ENCODE measurements at regions not wholly inside any gene's neighbourhood (a gene's known extent, or its start where the extent isn't known, plus 50 kb on each side); places are given as distances from the start of the nearest gene placed in this dataset.

DNA sequence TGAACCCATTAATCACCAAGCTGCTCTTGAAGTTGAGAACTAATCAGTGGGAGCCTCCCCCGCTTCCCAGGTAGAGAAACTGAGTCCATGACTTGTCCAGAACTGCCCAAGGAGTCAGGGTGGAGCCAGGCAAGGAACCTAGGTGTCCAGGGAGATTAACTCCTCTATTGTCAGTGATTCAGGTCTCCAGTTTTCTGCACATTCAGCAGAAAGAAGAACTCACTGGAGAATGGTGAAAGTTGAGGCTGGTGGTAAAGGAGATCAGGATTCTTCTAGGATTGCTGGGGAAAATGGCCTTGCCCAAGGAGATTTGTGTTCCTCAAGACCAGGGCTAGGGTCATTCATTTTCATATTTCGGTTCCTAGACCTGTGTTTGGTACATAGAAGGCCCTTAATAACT, 87.2 kb upstream of the CISTR start:
- no peak for DNase-seq (ENCODE audit: low spot score)

GRCh38 chr12:53840316-53840715, 88.5 kb upstream of the CISTR start:
- no peak for DNase-seq (ENCODE audit: low spot score)

GRCh38 chr12:53842686-53843085, 90.9 kb upstream of the CISTR start:
- no peak for DNase-seq (ENCODE audit: low spot score)

DNA sequence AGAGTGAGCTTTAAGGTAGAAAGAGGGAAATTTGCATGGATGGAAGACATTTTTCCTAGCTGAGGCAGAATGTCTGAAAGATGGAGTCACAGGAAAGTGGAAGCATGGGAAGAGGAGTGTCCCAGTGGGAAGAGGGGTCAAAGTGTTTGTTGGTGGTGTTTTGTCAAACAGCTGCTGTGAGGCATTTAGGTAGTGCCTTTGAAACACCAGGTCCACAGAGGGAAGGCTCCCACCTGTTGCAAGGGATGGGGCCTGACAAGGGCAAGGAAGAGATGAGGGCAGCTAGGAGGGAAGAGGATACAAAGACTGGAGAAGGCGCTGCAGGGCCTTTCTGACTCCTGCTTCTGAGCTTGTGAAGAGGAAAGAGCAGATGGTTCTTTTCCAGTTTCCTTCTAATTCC, 91.8 kb upstream of the CISTR start:
- DNase-seq (ENCODE audit: low spot score), result no peak

- no peak for DNase-seq (ENCODE audit: low spot score)
Measured at GRCh38 chr12:53844994-53845844, 93.4 kb upstream of the HOXC13 start.

DNA sequence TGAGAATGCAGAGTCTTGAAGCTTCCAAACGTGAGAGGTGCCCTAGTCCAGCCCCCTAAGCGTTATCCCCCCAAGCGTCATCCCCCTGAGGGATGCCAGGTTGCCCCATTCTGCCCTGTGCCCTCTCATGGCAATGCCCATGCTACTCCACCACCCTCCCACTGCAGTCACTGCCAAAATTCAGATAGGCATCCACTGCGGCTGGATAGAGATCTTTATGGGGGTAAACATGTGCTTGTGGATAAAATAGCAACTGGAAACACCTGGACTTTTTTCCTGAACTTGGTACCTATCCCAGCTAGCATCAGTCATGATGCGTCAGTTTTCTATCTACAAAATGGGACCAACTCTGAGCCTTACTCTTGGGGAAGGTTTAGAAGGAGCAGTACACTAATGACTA, 92.7 kb upstream of the HOXC13 start:
- DNase-seq (ENCODE audit: low spot score), result no peak

- no peak for DNase-seq (ENCODE audit: low spot score)
Measured at GRCh38 chr12:53849113-53849512, 89.5 kb upstream of the HOXC13 start.

- DNase-seq (ENCODE audit: low spot score), result no peak
Measured at GRCh38 chr12:53849656-53850055, 89.0 kb upstream of the HOXC13 start.

- no peak for DNase-seq (ENCODE audit: low spot score)
Measured at GRCh38 chr12:53852061-53852460, 86.6 kb upstream of the HOXC13 start.

DNA sequence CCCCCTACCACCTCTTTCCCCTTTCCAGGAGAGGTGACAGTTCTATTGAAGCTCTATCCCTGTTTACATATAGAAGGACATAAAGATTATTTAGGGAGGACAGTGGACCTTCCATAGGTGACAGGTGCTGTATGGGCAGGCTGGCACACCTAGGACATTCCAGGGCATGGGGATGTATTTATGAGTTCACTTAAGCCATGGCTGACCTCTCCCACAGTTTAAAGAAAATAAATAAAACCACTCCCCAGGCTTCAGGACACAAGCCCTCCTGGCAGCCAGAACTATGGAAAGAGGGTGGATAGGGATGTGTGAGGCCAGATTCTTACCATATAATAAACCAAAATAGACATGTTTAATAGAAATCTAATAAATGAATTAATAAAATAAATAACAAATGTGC, 85.6 kb upstream of the HOXC13 start:
- DNase-seq (ENCODE audit: low spot score), result no peak

- DNase-seq (ENCODE audit: low spot score), result no peak
Measured at GRCh38 chr12:53854701-53855316, 83.8 kb upstream of the HOXC13 start.

GRCh38 chr12:53856132-53856531, 82.5 kb upstream of the HOXC13 start:
- DNase-seq (ENCODE audit: low spot score), result no peak

GRCh38 chr12:53857666-53858065, 81.0 kb upstream of the HOXC13 start:
- no peak for DNase-seq (ENCODE audit: low spot score)

DNA sequence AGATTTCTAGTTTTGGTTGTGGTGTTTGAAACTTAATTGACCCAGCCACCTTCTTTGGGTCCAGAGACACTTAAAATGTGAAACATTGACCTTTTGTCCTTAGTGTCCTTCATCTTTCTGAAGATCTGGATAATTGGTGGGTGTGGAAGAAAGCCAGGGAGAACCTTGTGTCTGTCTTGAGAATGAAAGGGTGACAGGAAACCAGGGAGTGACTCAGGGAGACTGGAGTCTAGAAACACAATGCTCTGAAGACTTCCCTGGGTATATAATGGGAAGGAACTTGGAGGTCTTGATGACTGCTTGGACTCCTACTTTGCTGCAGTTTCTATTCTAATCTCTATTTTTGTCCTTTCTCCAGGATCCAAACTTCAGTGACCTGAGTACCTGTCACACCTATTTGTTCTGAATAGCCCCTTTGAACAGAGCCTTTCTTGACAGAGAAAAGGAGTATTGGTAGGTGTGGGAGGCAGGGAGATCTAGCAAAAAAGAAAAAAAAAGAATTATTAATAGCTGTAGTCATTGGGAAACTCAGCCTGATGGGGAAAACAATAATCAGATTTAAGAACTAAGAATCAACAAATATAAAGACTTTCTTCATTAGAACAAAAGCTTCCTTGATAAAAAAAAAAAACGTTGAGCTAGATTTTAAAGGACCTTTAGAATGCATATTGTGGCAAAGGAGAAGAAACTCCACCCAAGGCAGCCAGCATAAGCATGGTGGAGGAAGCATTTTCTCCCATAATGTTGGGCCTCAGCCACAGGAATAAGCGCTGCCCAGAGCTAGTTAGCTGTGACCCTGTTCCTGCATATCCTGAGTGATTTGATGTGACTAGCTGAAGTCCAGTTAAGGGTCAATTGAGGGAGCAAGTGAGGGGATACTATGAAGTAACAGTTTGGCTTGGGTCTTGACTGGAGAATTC, 77.9 kb upstream of the HOXC13 start:
- DNase-seq (ENCODE audit: low spot score), result no peak

DNA sequence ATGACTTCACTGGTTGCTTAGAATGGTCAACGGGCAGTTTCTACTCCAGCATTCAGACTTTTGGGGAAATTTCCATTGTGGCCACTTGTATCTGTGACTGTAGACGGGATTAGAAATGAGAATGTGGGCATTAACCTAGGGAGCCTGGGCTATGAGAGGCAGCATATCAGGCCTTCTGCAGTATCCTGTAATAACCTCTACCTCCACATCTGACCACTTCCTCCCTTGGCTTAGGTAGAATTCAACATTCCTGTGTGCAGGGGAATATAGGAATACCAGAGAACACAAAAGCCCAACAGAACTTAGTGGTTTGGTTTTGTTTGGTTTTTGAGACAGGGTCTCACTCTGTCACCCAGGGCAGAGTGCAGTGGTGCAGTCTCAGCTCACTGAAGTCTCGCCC, 76.4 kb upstream of the HOXC13 start:
- DNase-seq (ENCODE audit: low spot score), result no peak

DNA sequence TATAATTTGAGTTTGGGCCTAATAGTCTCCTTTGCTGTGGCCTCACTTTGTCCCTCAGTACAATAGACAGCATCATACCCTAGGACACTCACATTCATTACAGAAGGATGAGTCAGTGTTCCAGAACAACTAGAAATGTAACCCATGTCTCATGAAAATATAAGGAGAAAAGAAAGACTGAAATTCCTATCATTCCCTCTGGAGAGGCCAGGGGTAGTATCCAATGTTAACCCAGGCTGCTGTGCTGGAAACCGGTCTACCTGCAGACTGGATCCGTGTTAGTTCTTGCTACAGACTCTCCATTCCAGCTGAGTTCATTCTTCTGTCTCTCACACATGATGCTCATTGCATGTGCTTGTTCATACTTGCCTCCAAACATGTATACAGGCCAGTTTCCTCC, 75.8 kb upstream of the HOXC13 start:
- DNase-seq (ENCODE audit: low spot score), result no peak

DNA sequence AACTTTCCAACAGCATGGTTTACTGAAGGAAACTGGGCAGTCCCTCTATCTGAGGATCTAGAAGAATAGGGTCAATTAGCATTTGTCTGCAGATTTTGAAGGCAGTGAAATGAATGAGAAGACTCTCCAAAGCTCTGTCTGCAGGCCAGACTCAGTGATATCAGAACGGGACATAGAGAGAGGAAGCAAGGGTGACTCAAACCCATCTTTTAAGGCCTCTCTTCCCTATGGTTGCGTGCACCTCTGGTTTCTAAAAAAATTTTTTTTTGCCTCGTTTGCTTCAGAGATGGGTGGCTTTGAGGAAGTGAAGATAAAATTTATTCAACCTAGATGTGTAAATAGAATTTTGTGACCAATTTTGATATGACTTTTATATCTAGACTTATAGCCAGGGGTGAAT, 71.9 kb upstream of the HOXC13 start:
- DNase-seq (ENCODE audit: low spot score), result no peak

GRCh38 chr12:53867216-53868012, 71.2 kb upstream of the HOXC13 start:
- no peak for DNase-seq (ENCODE audit: low spot score)

DNA sequence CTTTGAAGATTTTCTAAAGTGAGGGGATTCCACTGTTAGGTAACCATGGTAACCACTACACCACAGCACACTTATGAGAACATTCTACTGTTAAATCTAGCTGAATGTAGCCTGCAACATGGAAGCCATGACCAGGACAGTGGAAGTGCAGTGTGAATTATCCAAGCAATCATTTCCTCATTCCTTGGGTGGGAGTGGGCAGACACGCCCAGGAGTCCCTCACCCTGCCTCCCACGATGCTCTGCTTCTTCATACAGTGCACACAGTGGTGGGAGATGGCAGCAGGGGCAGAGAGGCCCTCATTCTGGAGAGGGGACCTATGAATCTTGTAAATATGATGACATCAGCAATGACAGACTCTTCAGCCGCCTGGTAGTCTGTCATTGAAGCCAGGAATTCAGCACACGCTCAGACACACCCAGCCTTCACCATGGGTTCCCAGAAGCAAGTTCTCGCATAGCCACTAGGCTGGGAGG, 70.1 kb upstream of the HOXC13 start:
- no peak for DNase-seq (ENCODE audit: low spot score)

DNA sequence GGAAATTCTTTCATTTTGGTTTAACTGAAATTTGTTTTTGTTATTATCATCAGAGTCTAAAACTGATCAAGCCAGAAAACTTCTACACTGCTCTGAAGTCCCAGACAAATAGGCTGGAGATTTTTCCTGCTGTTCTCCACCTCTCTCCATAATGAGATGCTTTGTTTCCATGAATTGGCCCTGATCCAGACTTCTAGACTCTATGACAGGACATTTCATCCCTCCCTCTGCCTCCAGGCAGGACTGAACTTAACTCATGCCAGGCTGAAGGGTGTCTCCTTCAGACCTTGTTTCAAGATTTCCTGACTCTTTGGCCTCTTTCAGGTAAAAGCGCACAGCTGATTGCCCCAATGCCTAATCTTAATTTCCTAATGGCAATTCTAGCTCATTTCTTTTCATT, 69.1 kb upstream of the HOXC13 start:
- DNase-seq (ENCODE audit: low spot score), result no peak

DNA sequence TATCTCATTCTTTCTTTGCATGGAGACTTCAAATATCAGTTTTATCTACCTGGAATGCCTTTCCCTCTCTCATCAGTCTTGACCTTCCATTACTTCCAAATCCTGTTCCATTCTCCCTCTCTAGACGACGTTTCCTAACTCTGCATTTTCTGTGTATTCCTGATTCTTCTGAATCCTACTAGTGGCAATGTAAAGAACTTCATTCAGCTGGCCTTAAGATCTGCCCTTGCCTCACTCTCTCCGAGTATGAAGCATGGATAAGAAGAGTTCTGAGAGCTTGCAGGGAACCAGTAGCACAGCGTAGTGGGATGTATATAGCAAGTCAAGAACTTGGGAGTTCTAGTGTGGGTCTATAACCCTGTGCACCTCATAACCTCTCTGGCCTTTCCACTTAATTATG, 68.5 kb upstream of the HOXC13 start:
- DNase-seq (ENCODE audit: low spot score), result no peak

DNA sequence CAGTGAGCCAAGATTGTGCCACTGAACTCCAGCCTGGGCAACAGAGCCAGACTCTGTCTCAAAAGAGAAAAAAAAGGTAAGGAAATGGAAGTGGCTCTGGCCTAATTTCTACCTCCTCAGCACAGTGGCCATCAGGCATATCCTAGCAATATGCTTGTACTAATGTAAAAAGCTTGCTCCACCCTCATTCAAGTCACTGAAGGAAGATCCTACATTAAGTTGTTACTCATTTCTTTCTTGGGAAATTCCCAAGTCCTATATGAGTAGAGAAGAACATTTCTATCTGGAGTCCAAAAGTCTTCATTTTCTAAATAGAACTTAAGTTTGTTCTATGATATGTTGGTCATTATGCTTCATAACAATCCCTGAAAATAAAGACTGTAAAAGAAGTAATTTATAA, 67.3 kb upstream of the HOXC13 start:
- DNase-seq (ENCODE audit: low spot score), result no peak
